Skeletal muscle satellite cell (primary cell): ENCODE measurements at regions not wholly inside any gene's neighbourhood (a gene's known extent, or its start where the extent isn't known, plus 50 kb on each side); places are given as distances from the start of the nearest gene placed in this dataset.

ENCODE experiments used
- H3K27me3 ChIP-seq: 2 replicates; pipeline ENCODE4 v1.7.0; 2013; ENCODE audit warnings: low read length; ENCODE audit not compliant: control insufficient read depth, insufficient read depth
- H3K36me3 ChIP-seq: 2 replicates; pipeline ENCODE4 v1.7.0; 2013; ENCODE audit warnings: mild to moderate bottlenecking, control low read depth, low read length; ENCODE audit not compliant: insufficient read depth
- H3K4me1 ChIP-seq: 2 replicates; pipeline ENCODE4 v1.7.0; 2013; ENCODE audit warnings: low read length; ENCODE audit not compliant: control insufficient read depth, insufficient read depth
- H3K4me2 ChIP-seq: 2 replicates; pipeline ENCODE4 v1.7.0; 2013; ENCODE audit warnings: mild to moderate bottlenecking, low read length
- H3K4me3 ChIP-seq: 2 replicates; pipeline ENCODE4 v1.7.0; 2013; ENCODE audit warnings: low read length
- H3K9ac ChIP-seq: 2 replicates; pipeline ENCODE4 v1.7.0; 2013; ENCODE audit warnings: mild to moderate bottlenecking, low read depth, low read length, moderate library complexity
- H3K9me3 ChIP-seq: replicated peaks from 2 replicates; pipeline ENCODE4 v1.7.0; 2013; ENCODE audit warnings: mild to moderate bottlenecking, control low read depth, low read length

DNA sequence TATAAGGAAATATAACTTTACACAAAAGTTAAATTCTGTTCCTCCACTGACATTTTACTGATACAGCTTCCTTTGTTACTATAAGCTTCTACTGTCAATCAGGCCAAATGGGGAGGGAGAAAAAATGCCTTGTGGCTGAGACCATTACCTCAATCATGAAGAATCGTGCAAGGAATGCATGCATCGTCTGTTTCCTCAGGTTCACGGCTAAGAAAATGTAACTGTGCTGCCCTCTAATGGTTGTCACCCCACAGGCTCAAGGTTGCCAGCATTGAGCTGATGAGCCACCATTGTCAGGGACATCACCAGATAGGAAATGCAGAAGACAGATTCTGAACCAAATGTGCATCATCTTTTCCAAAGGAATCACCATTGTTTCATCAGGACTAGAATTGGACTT is 426.9 kb downstream of the CDH2 start:
- Histone ChIP-seq H3K4me2 (no peak overlapping the region), H3K4me1 (no peaks in the 10 kb centered on the region), H3K9me3 (no peaks in the 10 kb centered on the region), H3K4me3 (no peak overlapping the region), H3K27me3 (no peaks in the 10 kb centered on the region), H3K36me3 (no peaks in the 10 kb centered on the region), H3K9ac (no peak overlapping the region)

DNA sequence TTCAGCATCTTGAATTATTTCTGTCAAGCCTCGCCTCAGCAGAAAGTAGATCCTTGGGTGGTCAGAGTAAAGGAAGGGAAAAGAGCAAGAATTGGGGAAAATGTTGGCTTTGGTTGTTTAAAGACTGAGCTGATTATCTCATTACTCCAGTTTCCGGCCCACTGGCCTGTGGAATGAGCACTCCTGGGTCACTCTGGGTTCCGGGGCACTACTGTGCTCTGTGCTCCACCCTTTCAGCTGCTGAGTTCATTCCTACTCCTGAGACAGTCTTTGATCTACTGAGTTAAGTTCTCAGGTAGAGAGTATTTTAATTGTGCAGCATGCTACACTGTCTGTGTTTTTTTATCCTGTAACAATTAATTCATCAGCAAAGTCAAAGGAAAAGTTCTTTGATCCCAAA is 427.7 kb downstream of the CDH2 start:
- Histone ChIP-seq H3K9me3 (no peaks in the 10 kb centered on the region), H3K27me3 (no peaks in the 10 kb centered on the region), H3K4me1 (no peaks in the 10 kb centered on the region), H3K36me3 (no peaks in the 10 kb centered on the region), H3K9ac (no peak overlapping the region), H3K4me3 (no peak overlapping the region), H3K4me2 (no peak overlapping the region)

DNA sequence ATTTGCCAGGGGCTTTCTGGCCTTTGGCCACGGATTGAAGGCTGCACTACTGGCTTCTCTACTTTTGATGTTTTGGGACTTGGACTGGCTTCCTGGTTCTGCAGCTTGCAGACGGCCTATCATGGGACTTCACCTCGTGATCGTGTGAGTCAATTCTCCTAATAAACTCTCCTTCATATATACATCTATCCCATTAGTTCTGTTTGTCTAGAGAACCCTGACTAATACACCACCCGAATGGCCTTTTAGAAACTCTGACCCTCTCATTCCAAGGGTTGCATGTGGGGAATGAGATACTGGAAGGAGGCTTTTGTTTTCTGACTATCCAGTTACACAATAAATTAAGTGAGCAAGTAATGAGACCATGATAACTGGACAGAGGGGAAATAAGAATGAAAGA is 430.7 kb downstream of the CDH2 start:
- no peaks in the 10 kb centered on the region for H3K36me3 ChIP-seq
- no peak overlapping the region for H3K9ac ChIP-seq
- H3K4me3 ChIP-seq: no peak overlapping the region
- no peaks in the 10 kb centered on the region for H3K9me3 ChIP-seq
- H3K4me2 ChIP-seq: no peak overlapping the region
- no peaks in the 10 kb centered on the region for H3K27me3 ChIP-seq
- H3K4me1 ChIP-seq: no peaks in the 10 kb centered on the region

DNA sequence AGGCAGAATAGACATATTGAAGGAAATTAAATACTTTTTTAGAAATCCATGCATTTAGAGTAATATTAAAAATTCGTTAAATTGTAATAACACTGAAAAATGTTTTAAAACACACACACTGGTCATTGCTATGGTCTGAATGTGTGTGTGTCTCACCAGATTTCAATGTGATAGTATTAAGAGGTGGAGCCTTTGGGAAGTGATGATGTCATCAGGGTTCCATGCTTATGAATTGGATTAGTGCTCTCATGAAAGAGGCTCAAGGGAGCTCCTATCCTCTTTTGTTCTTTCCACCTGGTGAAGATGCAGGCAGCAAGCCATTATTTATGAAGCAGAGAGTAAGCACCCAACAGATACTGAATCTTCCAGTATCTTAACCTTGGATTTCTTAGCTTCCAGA is 441.8 kb downstream of the CDH2 start:
- no peaks in the 10 kb centered on the region for H3K27me3 ChIP-seq
- no peaks in the 10 kb centered on the region for H3K9me3 ChIP-seq
- H3K36me3 ChIP-seq: no peaks in the 10 kb centered on the region
- no peak overlapping the region for H3K9ac ChIP-seq
- no peak overlapping the region for H3K4me3 ChIP-seq
- H3K4me2 ChIP-seq: no peak overlapping the region
- H3K4me1 ChIP-seq: no peaks in the 10 kb centered on the region

DNA sequence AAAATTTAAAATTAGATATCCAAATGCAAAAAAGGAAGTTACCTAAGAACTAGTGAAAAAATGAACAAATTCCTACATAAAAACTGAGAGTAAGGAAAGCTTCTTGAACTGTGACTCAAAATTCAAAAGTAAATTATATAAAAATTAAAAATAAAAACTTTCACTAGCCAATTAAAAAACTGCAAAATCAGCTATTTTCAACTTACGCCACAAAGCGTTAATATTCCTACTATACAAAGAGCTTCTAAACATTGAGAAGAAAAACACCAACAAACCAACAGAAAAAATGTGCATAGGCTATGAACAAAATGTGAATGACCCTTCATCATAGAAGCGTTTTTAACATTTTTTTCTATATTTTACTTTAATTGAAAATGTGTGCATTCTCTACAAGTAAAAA is 445.7 kb downstream of the CDH2 start:
- no peaks in the 10 kb centered on the region for H3K27me3 ChIP-seq
- no peaks in the 10 kb centered on the region for H3K4me1 ChIP-seq
- no peak overlapping the region for H3K4me2 ChIP-seq
- H3K4me3 ChIP-seq: no peak overlapping the region
- no peak overlapping the region for H3K9ac ChIP-seq
- H3K9me3 ChIP-seq: no peaks in the 10 kb centered on the region
- no peaks in the 10 kb centered on the region for H3K36me3 ChIP-seq

DNA sequence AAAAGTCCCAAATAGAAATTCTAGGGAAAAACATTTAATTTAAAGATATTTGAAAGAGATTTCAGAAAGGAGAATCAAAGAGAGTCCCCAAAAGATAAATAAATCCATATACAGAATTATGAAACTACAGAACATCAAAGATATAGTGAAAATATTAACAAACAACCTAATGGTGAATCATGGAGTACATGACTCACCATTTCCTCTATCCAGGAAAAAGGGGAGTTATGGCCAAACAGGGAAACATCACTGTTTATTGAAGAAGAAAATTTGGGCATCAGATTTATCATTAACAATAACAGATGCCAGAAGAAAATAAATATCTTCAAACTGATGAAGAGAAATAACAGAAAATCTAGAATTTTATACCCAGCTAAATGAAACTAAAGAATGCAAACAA is 448.3 kb downstream of the CDH2 start:
- H3K9me3 ChIP-seq: no peaks in the 10 kb centered on the region
- H3K9ac ChIP-seq: no peak overlapping the region
- H3K27me3 ChIP-seq: no peaks in the 10 kb centered on the region
- H3K4me3 ChIP-seq: no peak overlapping the region
- H3K36me3 ChIP-seq: no peaks in the 10 kb centered on the region
- H3K4me1 ChIP-seq: peaks cover 2% of the 10 kb centered on the region
- H3K4me2 ChIP-seq: no peak overlapping the region

DNA sequence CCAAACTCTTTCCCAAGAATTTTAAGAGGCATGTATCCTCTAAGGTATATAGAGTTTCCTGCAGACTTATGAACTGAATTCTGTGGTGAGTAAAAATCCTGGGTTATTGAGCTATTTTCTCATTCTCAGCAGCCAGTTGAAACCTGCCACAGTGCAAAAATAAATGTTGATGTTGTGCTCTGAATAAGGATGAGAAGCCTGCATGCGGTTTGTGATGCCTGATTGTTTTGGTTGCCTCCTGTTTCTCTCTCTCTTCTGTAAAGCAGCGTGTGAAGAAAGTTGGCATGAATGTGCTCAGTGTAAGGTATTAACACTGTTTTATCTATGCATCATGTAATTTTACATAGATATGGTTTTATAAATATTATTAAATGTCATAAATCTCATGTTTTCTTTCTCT is 452.6 kb downstream of the CDH2 start:
- no peaks in the 10 kb centered on the region for H3K9me3 ChIP-seq
- H3K4me1 ChIP-seq: peaks cover 10% of the 10 kb centered on the region
- no peak overlapping the region for H3K9ac ChIP-seq
- no peak overlapping the region for H3K4me3 ChIP-seq
- no peaks in the 10 kb centered on the region for H3K27me3 ChIP-seq
- no peak overlapping the region for H3K4me2 ChIP-seq
- H3K36me3 ChIP-seq: no peaks in the 10 kb centered on the region

DNA sequence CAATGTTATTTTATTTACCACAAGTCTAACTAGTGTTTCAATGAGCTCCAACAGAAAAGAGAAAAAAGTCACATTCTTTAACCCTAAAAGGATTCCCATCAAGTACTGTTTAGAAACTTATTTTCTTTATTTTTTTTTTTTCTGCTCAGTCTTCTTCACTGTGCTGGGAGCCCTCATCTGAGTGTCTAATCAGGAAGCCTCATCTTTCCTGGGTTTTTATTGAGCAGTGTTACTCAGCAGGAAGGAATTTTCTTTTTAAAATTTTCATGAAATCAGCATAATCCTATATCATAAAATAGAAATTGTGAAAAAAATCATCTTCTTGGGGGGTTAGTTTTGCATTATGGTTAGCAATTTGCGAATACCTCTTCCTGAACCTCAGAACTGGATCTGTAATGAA is 453.8 kb downstream of the CDH2 start:
- Histone ChIP-seq H3K4me3 (no peak overlapping the region), H3K4me1 (peaks cover 10% of the 10 kb centered on the region), H3K27me3 (no peaks in the 10 kb centered on the region), H3K9ac (no peak overlapping the region), H3K9me3 (no peaks in the 10 kb centered on the region), H3K36me3 (no peaks in the 10 kb centered on the region), H3K4me2 (peak overlapping the region; percentile 55)

DNA sequence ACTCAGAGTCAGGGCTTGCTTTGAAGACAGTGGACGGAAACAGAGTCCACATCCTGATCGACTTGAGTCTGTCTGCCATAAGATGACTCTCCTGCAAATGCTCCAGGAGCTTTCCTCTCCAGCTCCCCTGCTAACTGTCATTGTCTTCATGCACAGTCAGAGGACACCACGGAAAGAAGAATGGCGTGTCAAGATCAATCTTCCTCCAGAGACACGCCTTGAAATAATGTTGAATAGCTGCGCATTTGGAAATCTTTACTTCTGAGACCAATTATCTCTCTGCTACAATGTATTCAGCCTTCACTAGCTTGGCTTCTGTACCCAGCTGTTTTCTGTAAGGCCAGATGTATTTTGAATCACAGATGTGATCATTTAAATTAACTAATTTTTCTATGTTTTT is 457.2 kb downstream of the CDH2 start:
- Histone ChIP-seq H3K4me2 (no peak overlapping the region), H3K4me3 (no peak overlapping the region), H3K9ac (no peak overlapping the region), H3K36me3 (no peaks in the 10 kb centered on the region), H3K4me1 (peaks cover 13% of the 10 kb centered on the region), H3K27me3 (no peaks in the 10 kb centered on the region), H3K9me3 (no peaks in the 10 kb centered on the region)

DNA sequence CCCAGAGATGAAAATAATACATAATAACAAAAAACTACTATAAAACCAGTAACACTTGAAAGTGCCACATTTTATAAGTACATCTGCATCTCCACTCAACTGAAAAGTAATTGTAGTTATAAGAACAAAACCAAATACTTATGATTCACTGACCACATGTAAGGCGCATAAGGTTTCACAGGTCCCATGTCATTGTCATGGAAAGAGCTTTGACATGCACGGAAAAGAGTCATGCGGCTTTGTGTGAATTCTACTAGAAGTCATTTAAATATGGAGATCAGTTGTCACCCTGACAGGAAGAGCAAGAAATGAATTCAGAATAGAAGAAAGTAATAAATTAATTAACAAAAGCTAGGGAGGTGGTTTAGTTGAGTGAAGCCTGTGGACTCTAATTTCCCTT is 459.1 kb downstream of the CDH2 start:
- peaks cover 22% of the 10 kb centered on the region for H3K4me1 ChIP-seq

DNA sequence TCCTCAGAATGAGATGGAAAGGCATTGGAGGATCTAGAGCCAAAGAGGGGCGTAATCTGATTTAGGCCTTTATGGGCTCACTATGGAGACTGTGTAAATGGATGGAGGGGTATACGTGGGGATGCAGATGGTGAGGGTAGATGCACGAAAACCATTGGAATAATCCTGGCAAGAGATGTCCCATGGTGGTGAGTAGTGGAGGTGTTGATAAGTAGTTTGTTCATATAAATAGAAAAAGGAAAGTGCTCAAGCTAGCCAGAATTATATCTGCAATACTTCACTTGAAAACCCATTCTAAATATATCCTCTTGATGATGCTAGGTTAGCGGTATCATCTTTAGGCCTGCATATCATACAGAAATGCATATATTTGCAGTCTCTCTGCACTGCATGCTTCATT is 459.7 kb downstream of the CDH2 start:
- Histone ChIP-seq H3K9me3 (no peaks in the 10 kb centered on the region), H3K4me1 (peaks cover 27% of the 10 kb centered on the region), H3K4me3 (no peak overlapping the region), H3K27me3 (no peaks in the 10 kb centered on the region), H3K9ac (no peak overlapping the region), H3K4me2 (no peak overlapping the region), H3K36me3 (no peaks in the 10 kb centered on the region)

More for the DNA sequence above, 459.1 kb downstream of the CDH2 start:
- no peak overlapping the region for H3K9ac ChIP-seq
- no peaks in the 10 kb centered on the region for H3K27me3 ChIP-seq
- H3K36me3 ChIP-seq: no peaks in the 10 kb centered on the region
- H3K9me3 ChIP-seq: no peaks in the 10 kb centered on the region
- no peak overlapping the region for H3K4me3 ChIP-seq
- H3K4me2 ChIP-seq: no peak overlapping the region

DNA sequence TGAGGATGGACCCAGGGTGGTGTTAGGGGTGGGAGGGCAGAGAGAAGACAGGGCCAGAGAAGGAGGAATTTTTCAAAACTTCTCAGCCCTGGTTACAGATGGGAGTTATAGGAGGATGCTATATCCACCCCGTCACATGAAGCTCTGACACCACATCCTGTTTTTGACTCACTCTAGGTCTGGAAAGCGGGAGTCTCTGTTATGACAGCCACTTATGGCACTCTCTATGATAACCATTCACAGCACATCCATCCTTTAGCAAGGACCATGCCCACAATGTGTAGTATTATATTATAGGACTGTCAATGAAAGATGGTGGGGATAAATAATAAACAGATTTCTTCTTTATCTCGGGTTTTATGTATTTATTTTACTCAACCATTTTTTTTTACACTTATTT is 461.2 kb downstream of the CDH2 start:
- Histone ChIP-seq H3K9ac (no peak overlapping the region), H3K27me3 (no peaks in the 10 kb centered on the region), H3K36me3 (no peaks in the 10 kb centered on the region), H3K4me1 (peaks cover 29% of the 10 kb centered on the region), H3K9me3 (no peaks in the 10 kb centered on the region), H3K4me2 (no peak overlapping the region), H3K4me3 (no peak overlapping the region)

DNA sequence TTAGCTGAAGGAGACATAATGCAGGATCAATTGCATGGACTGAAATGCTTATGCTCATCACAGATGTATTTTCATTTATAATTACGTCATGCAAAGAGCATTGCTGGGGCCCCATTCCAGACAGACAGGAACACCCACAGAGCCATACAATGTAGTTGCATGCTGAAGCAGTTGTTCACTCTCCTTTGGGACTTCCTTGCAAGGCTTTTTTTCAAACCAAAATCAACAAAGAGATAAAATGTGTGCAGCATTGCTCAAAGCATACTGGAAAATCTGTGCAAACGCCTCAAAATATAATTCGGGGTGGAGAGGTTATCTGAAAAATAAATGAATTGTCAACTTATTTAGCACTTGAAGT is 463.2 kb downstream of the CDH2 start:
- Histone ChIP-seq H3K9ac (peak overlapping the region; percentile 39), H3K36me3 (no peaks in the 10 kb centered on the region), H3K4me2 (peak overlapping the region; percentile 64), H3K4me1 (peaks cover 29% of the 10 kb centered on the region), H3K27me3 (no peaks in the 10 kb centered on the region), H3K4me3 (peak overlapping the region; percentile 18), H3K9me3 (no peaks in the 10 kb centered on the region)
